BE2C (cell line): ENCODE measurements at regions not wholly inside any gene's neighbourhood (a gene's known extent, or its start where the extent isn't known, plus 50 kb on each side); places are given as distances from the start of the nearest gene placed in this dataset.

Experiments used
- DNase-seq: peaks from one replicate; pipeline ENCODE4 v3.0.0-alpha.2; 2020
- H3K27me3 ChIP-seq: fragments of 250-450 bp; sonication (Bioruptor Pico); 2 replicates; pipeline ENCODE4 v1.5.1; 2020; ENCODE audit warnings: mild to moderate bottlenecking
- H3K36me3 ChIP-seq: fragments of 250-450 bp; sonication (Bioruptor Pico); 2 replicates; pipeline ENCODE4 v1.5.1; 2020; ENCODE audit warnings: mild to moderate bottlenecking
- H3K4me1 ChIP-seq: fragments of 250-450 bp; sonication (Bioruptor Pico); 2 replicates; pipeline ENCODE4 v1.5.1; 2020
- H3K4me3 ChIP-seq: 2 replicates; pipeline ENCODE4 v1.5.1; 2011; ENCODE audit warnings: low read depth, low read length
- H3K9me3 ChIP-seq: fragments of 250-450 bp; sonication (Bioruptor Pico); 2 replicates; pipeline ENCODE4 v1.5.1; 2020
- CTCF ChIP-seq: IDR thresholded peaks from 2 replicates; pipeline ENCODE4 v1.5.1; 2012; ENCODE audit warnings: mild to moderate bottlenecking, low read depth, low read length

- no peaks in the 10 kb centered on the region for H3K4me1 ChIP-seq
- no peak for TF ChIP-seq CTCF
These were observed 130.4 kb upstream of the RAI14 start for GRCh38 chr5:34525761-34526160.

GRCh38 chr5:34526682-34527305, 129.3 kb upstream of the RAI14 start:
- Histone ChIP-seq H3K27me3 (peaks cover 3% of the 10 kb centered on the region; the same call in 1 of the 2 replicates), H3K4me1 (no peaks in the 10 kb centered on the region), H3K9me3 (no peaks in the 10 kb centered on the region), H3K4me3 (no peak overlapping the region), H3K36me3 (no peaks in the 10 kb centered on the region)
- TF ChIP-seq CTCF: no peak
- DNase-seq: no peak

More at GRCh38 chr5:34525761-34526160, 130.4 kb upstream of the RAI14 start:
- no peak overlapping the region for H3K4me3 ChIP-seq
- no peak for DNase-seq
- H3K27me3 ChIP-seq: peaks cover 3% of the 10 kb centered on the region; the same call in 1 of the 2 replicates
- H3K9me3 ChIP-seq: no peaks in the 10 kb centered on the region
- H3K36me3 ChIP-seq: no peaks in the 10 kb centered on the region

GRCh38 chr5:34529581-34530331, 126.4 kb upstream of the RAI14 start:
- H3K27me3 ChIP-seq: peaks cover 3% of the 10 kb centered on the region; the same call in 1 of the 2 replicates
- TF ChIP-seq CTCF: no peak
- no peaks in the 10 kb centered on the region for H3K4me1 ChIP-seq
- DNase-seq: no peak
- no peaks in the 10 kb centered on the region for H3K9me3 ChIP-seq
- no peaks in the 10 kb centered on the region for H3K36me3 ChIP-seq
- H3K4me3 ChIP-seq: no peak overlapping the region

GRCh38 chr5:34530637-34531036, 125.5 kb upstream of the RAI14 start:
- no peak overlapping the region for H3K4me3 ChIP-seq
- no peaks in the 10 kb centered on the region for H3K4me1 ChIP-seq
- TF ChIP-seq CTCF: no peak
- peaks cover 3% of the 10 kb centered on the region for H3K27me3 ChIP-seq
- DNase-seq: no peak
- H3K36me3 ChIP-seq: no peaks in the 10 kb centered on the region
- no peaks in the 10 kb centered on the region for H3K9me3 ChIP-seq

- no peak for TF ChIP-seq CTCF
- no peaks in the 10 kb centered on the region for H3K9me3 ChIP-seq
- H3K4me1 ChIP-seq: no peaks in the 10 kb centered on the region
- DNase-seq: no peak
- H3K27me3 ChIP-seq: peaks cover 3% of the 10 kb centered on the region
- H3K36me3 ChIP-seq: no peaks in the 10 kb centered on the region
- no peak overlapping the region for H3K4me3 ChIP-seq
These were observed 124.3 kb upstream of the RAI14 start for GRCh38 chr5:34531751-34532360.
